Left forelimb (tissue), 1 donor: ENCODE measurements at regions not wholly inside any gene's neighbourhood (a gene's known extent, or its start where the extent isn't known, plus 50 kb on each side); places are given as distances from the start of the nearest gene placed in this dataset.

Experiments used
- DNase-seq: peaks from one replicate; pipeline ENCODE4 v3.0.0-alpha.2; 2018; ENCODE audit warnings: low spot score

DNA sequence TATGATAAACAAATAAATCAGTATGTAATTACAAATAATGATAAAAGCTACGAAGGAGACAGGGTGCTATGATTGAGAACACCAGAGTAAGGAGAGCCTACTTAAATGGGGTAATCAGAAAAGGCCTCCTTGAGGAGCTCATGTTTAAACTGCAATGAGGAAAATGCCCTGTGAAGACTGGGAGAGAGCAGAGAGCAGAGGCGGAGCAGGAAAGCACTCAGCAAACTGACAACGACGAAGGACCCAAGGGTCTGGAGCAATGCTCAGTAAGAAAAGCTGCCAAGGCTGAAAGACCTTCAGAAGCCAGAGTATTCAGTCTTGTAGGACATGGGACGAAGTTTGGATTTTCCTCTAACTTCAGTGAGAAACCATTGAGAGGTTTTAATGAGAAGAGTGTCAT is 114.2 kb upstream of the PLEKHA5 start:
- no peak for DNase-seq

DNA sequence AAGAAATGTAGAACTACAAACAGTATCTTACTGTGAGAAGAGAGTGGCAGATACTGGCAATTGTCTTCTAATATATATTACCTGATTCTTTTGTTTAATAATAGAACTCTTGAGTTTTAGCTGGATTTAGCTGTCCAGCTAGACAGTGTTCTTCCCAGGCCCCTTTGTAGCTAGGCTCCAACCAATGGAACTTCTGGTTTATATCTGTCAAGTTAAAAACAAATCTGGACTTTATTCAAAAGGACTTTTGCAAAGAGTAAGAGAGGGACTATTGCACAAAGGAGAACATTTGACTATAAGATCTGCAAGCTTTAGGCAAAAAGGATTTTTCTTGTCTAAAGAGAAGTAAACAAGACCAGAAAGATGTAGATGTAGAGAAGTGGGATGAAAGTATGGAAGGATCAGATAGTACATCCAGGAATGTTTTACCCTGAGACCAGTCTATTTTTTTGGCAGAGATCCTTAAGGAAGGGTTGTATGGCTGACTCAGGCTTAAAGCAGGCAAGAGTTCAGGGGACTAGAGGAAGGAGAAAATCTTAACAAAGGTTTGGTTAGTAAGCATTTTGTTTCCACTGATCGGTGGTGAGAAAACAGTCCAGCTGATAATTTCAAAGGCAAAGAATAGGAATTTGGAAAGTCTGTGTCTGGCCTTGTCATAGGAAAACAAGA is 111.1 kb upstream of the PLEKHA5 start:
- DNase-seq = no peak

DNA sequence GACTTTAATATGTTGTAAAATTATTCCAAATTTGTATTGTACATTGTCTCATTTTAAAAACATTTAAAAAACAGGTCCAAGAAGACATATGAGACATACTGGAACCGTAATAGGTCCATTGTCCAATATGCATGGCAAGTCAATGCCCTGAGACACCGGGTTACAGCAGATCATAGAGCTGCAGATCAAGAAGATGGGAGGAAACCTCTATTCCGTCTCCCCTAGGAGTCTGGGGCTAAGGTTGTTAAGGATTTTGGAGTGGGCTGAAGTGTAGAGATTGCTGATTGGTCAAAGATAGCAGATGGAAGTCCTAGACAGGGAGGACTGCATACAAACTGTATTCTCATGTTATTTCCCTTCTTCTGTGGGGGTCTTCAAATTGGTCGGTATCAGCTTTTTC is 108.3 kb upstream of the PLEKHA5 start:
- no peak for DNase-seq

DNA sequence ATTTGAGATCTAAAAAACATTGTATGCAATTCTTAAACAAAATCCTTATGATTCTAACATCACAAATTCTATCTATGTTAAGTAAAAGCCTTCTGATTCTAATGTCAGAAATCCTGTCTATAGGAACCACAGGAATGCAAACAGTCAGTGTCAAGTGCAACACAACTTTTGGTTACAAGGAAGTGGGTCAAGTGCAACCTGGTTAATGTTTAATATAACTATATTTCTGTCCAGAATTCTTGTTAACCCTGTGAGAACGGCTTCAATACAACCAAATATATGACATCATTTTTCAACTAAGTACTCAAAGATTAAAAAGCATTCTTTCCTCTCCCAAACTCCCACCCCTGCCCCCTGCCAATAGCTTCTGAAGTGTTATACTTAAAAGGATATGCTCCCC is 107.9 kb upstream of the PLEKHA5 start:
- no peak for DNase-seq

DNA sequence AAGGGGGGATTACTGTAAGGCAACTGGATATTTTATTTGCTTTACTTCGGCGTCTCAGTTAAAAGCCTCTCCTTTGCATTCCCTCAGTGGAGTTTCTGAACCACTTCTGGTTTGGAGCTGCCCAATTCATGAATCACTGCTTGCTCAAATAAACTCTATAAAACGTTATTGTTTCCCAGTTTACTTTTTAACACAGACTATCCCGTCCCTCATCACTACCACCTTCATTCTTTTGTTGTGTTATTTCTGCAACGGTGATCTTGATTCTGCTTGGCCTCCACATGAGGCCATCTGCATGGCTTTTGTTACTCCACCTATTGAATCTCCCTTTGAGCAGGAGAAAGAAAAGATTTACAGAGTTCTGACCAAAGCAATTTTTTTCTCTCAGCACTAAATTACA is 104.0 kb upstream of the PLEKHA5 start:
- DNase-seq = no peak

DNA sequence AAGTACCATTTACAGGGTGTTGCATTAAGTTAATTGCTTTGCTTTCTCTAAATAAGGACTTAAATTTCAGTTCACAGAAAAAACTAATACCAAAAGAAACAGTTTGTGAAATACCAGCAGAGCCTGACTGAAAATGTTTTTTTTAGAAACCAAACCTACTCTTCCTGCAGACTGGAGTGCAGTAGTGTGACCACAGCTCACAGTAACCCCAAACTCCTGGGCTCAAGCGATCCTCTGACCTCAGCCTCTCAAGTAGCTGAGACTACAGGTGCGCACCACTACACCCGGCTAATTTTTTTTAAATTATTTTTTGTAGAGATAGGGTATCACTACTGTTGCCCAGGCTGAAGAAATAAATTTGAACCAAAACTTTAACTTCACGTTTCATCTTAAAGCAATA is 103.5 kb upstream of the PLEKHA5 start:
- DNase-seq = no peak

DNA sequence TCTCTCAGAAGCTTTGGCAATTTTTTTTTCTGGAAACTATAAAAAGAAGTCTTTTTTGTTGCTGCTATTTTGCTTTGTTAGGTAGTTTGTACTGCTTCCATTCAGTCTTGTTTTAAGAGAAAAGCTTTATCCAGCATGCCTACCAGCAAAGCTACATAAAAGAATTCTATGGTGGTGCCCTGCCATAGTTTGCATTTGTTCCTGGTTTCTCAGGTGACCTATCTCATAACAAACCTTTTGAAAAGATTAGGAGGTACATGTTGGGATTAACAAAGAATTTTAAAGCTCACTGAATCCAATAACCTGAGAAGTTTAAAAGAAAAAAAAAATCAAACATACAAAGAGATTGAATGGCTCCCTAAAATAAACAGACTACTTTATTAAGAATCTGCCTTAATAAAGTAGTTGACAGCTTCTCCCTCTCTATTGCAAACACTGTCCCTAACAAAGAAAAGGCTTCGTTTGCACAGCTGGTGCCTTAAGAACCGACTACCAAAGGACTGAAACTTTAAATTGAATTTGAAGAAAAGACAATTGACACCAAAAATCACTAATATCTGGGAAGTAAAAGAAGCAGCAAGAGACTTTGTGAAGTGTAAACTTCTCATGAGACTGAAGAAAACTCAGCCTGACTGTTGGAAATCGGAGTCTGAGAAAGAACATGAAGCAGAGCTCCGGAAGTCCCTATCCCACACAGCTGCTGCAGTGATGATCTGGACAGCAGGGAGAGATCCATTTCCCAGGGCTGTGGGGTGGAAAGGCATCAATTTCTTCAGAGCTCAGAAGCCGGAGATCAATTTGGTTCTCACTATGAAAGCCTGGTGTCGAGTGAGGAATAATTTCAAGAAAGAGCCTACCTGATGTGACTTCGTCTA is 102.7 kb upstream of the PLEKHA5 start:
- DNase-seq = no peak

DNA sequence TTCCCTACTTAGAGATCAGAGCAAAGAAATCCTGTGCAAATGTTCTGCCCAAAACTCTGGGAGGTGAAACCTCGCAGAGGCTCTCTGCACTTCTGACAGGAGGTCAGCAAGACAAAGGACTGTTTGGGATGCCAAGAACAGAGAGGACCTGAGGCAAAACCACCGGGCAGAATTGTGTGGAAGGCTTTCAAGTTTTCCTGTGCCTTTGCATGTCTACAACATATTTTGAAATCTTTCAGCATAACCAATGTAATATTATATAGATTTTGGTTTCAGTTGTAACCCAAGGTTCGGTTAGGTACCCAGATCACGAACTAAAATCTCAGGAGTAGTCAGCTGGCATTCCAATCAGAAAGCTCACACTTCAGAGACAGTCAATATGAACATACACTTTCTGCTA is 99.4 kb upstream of the PLEKHA5 start:
- DNase-seq = no peak

DNA sequence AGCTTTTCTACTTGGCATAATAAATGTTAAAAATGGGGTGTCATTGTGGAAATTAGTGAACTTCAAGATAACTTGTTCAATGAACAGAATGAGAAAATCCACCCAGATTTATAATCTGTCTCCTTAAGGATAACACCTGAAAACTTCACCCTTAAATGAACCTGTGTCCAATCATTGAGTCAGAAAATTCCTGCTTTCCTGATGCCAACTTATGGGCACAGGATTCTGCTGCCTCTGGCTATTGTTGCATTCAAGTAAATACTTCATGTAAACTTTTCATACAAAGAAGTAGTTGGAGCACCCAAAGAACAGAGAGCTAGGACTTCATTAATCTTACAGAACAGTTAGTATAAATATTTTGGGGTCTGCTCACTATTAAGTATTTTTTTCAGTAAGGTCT is 98.9 kb upstream of the PLEKHA5 start:
- no peak for DNase-seq

DNA sequence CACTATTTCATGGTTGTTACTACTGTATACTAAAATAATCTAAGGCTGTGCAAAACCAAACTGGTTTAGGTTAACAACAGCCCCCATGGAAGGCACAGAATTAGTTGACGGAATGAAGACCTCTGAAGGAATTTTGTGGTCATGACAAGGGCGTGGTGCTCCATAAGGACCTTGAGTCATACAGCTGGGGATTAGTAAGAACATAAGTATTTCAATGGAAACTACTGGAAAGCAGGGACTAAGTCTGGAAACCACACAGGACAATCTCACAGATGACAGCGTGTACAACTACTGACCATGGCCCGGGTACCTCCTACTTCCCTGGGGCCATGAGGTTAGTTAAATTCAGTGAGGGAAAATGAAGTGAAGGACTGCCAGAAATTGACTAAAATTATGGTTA is 98.5 kb upstream of the PLEKHA5 start:
- DNase-seq = no peak

DNA sequence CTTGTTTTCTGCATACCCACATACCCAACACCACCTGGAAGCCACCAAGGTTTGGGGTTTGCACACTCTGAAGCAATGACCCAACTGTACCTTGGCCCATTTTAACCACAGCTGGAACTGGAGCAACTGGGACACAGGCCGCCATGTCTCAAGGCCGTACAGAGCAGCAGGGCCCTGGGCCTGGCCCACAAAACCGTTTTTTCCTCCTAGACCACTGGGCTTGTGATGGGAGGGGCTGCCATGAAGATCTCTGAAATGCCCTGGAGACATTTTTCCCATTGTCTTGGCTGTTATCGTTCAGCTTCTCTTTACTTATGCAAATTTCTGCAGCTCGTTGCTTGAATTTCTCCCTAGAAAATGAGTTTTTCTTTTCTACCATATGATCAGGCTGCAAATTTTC is 96.7 kb upstream of the PLEKHA5 start:
- DNase-seq = no peak

DNA sequence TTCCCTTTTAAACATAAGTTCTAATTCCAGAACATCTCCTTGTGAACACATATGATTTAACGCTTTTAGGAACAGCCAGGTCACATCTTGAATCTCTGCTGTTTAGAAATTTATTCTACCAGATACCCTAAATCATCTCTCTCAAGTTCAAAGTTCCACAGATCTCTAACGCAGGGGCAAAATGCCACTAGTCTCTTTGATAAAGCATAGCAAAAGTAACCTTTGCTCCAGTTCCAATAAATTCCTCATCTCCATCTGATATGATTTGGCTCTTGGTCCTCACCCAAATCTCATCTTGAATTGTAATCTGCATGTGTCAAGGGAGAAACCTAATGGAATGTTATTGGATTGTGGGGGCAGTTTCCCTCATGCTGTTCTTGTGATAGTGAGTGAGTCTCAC is 96.3 kb upstream of the PLEKHA5 start:
- DNase-seq = no peak

DNA sequence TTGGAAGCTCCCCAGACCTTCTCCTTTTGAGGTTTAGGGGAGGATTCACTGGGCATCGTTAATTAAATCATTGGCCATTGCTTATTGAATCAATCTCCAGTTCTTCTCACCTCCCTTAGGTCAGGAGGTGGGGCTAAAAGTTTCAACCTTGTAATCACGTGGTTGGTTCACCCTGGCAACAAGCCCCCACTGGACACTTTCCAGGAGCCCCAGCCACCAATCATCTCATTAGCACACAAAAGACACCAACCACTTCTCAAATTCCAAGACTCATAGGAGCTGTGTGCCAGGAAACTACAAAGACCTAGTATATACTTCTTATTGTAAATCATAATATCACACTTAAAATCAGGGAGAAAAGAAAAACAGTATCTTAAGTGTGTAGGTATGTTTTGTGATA is 94.6 kb upstream of the PLEKHA5 start:
- DNase-seq = no peak

DNA sequence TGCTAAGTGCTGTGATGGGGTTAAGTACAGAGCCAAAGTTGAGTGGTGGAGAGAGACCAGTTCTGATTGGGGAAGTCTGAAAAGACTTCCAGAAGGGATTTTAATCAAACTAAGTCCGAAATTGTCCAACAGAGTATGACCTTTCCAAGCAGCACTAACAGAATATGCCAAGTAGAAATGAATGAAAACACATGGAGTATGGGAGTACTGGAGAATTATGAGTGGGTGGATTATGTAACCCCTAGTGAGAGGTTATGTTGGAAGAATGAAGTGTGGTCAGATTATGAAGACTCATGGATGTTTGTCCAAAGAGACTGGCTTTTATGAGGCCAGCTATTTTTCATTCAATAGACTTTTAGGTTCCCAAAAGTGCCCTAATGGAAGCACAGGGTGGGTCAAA is 94.0 kb upstream of the PLEKHA5 start:
- no peak for DNase-seq

DNA sequence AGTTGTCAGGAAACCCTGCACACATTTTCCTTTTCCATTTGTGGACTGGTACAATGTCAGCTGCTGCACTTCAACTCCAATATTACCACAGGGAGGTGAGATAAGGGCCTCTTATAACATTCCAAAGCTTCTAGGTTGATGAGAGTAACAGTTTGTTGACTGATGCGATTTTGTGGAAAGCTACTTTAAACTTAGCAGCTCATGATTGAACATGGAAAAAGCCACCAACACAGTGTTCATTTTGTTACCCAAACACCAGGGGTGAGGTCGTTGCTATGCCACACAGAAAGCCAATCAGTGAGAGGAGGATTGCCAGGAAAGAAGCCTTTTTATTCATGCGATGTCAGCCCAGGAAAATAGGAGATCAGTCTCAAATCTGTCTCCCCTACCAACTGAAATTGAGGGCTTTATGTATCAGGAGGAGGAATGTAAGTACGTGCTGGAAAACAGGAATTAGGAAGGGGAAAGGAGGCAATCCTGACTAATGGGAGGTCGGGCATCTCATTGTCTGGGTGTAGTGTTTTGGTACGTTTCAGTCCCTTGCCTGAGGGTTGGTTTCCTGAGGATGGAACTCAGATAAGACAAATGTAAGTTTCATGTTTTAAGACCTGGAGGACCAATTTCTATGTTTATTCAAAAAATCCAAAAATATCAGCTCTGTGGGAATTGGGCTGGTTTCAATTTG is 92.7 kb upstream of the PLEKHA5 start:
- no peak for DNase-seq

DNA sequence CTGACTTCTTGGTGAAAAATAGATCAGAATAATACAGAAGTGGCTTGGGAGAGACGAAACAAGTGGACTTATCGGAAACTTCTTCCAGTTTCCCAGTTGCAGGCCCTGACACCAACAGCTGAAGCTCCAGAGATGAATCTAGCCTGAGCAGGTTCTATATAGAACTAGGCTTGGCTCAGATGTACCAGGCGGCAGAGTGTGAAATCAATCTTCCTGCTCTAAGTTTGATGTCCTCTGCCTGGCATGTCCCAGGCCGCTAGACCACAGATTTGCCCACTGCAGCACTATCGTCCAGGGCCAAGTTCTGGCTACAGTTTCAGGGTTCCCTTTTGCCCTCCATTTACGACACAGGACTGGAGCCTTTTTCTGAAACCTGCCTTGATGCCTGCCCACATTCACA is 91.3 kb upstream of the PLEKHA5 start:
- DNase-seq = no peak

DNA sequence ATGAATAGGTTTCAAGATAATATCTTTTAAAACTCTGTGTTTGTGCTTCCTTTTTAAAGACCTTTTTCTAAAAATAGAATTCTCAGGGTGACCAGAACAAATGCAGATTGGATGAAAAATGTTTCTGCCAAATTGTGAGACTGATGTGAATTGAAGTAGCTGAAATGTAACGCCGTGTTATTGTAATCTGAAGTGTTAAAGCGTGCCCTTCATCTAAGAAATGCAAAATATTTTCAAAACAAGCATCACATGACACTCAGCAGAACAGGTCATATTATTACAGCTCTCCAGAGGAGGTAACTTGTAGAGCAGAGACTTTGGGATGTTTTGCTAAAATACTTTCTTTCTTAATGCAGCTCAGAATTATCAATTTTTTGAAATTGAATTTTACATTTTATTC is 90.0 kb upstream of the PLEKHA5 start:
- no peak for DNase-seq

DNA sequence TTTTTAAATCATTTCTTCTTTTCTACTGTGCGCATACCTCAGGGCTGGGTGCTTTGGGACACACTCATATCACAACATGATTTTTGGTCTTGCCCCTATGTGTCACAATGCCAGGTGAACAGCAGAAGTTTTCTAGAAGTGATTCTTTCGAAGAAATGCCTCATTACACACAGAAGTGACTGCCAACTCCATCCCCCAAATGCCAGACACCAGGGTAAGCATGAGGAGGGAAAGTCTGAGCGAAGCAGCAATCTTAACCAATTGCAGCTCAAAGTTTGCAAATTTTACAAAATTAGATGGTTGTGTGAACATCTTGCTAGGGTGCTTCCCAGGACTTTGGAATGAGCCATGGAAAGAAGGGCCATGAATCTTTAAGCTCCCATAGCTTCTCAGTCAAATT is 87.3 kb upstream of the PLEKHA5 start:
- DNase-seq = no peak

DNA sequence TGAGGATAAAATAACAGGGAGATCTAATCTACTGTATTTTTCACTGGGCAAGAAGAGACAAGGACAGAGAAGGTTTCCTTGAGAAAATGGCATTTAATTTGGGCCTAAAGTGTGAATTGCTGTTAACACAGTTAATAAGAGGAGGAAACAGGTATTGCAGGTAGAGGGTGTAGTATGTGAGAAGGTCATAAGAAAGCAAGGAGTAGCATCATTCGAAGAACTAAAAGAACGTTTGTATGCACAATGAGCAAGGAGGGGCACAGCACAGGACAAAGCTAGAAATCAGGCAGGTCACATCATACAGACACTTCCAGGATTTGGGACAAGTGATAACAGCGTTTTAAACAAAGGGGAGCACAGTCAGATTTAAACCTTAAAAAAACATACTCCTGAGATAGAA is 85.1 kb upstream of the PLEKHA5 start:
- DNase-seq = no peak

DNA sequence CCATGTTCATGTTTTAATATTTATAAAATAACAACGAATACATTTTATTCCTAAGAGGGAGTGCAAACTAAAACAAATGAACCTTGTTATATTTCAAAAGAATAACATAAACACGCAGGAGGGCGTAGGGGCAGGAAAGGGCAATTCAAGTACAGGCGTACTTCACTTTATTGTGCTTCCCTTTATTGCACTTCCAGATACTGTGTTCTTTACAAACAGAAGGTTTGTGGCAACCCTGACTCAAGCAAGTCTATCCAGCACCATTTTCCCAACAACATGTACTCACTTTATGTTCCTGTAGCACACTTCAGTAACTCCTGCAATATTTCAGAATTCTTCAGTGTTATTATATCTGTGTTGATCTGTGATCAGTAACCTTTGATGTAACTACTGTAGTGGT is 84.6 kb upstream of the PLEKHA5 start:
- DNase-seq = no peak

DNA sequence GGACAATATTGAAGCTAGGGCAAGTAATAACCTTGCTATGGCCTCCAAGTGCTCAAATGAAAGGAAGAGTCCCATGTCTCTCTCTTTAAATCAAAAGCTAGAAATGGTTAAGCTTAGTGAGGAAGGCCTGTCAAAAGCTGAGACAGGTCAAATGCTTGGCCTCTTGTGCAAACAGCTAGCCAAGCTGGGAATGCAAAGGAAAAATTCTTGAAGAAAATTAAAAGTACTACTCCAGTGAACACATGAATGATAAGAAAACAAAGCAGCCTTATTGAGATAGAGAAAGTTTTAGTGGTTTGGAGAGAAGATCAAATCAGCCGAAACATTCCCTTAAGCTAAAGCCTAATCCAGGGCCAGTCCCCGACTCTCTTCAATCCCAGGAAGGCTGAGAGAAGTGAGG is 84.1 kb upstream of the PLEKHA5 start:
- DNase-seq = no peak

DNA sequence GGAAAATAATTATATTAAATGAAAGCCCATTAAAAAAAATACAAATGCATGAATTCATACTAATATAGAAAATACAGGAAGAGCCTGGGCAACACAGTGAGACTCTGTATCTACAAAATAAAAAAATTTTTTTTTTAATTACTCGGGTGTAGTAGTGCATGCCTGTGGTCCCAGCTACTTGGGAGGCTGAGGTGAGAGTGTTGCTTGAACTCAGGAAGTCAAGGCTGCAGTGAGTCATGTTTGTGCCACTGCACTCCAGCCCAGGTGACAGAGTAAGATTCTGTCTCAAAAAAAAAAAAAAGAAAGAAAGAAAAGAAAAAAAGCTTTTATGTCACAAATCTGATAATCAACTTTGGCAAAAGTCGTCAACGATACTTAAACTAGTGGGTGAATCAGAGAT is 80.6 kb upstream of the PLEKHA5 start:
- DNase-seq = no peak

DNA sequence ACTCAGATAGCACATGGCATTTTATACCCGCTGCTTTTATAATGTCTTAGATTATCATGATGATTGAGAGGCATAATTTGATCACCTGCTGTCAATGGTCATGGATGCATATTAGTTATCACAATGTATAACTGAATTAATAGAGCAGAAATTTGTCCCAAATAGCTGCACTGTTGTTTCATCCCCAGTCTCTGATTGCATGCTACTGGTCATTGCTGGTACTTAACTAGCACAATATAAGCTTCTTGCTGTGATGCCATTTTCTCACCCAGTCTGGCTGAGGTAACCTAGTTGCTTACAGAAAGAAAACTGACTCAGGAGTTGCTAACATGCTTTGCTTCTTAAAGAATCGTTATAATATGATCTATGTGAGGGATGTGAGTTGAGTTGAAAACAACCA is 76.8 kb upstream of the PLEKHA5 start:
- no peak for DNase-seq
